CD1c-positive myeloid dendritic cell (primary cell): ENCODE measurements at regions not wholly inside any gene's neighbourhood (a gene's known extent, or its start where the extent isn't known, plus 50 kb on each side); places are given as distances from the start of the nearest gene placed in this dataset.
"Not testable (repeated sequence)": the region's sequence is repeated elsewhere in the genome, so short reads cannot be mapped to it uniquely, and the experiment has no call there.

Source experiments
- DNase-seq: peaks from one replicate; pipeline ENCODE4 v3.0.0-alpha.2; 2016; ENCODE audit errors: extremely low spot score

GRCh38 chr2:242107065-242107464 lies 237.5 kb downstream of the RTP5 start:
- DNase-seq = not testable (repeated sequence)

- DNase-seq = not testable (repeated sequence)
These were observed 239.4 kb downstream of the RTP5 start for GRCh38 chr2:242108797-242109500.

- peak; percentile 10 for DNase-seq
These were observed 240.3 kb downstream of the RTP5 start for GRCh38 chr2:242109819-242110218.

GRCh38 chr2:242111954-242112353 lies 242.4 kb downstream of the RTP5 start:
- not testable (repeated sequence) for DNase-seq

- not testable (repeated sequence) for DNase-seq
These were observed 244.0 kb downstream of the RTP5 start for GRCh38 chr2:242113492-242113891.

GRCh38 chr2:242116676-242117075 lies 247.1 kb downstream of the RTP5 start:
- DNase-seq = not testable (repeated sequence)

GRCh38 chr2:242117305-242117704 lies 247.8 kb downstream of the RTP5 start:
- not testable (repeated sequence) for DNase-seq

GRCh38 chr2:242119682-242120081 lies 250.2 kb downstream of the RTP5 start:
- not testable (repeated sequence) for DNase-seq

GRCh38 chr2:242130682-242131081 lies 261.2 kb downstream of the RTP5 start:
- not testable (repeated sequence) for DNase-seq

- not testable (repeated sequence) for DNase-seq
These were observed 290.4 kb downstream of the RTP5 start for GRCh38 chr2:242159921-242160320.

GRCh38 chr2:242165115-242165514 lies 295.6 kb downstream of the RTP5 start:
- DNase-seq = not testable (repeated sequence)

GRCh38 chr2:242171290-242171689 lies 301.8 kb downstream of the RTP5 start:
- not testable (repeated sequence) for DNase-seq
